Peyer's patch (tissue), 4 donors: ENCODE measurements at regions not wholly inside any gene's neighbourhood (a gene's known extent, or its start where the extent isn't known, plus 50 kb on each side); places are given as distances from the start of the nearest gene placed in this dataset.
A peak's percentile ranks its signal among the peaks of the same experiment; 100 is the strongest.

Experiments used
- DNase-seq, 3 donors: peaks; one replicate each; pipeline ENCODE4 v3.0.0-alpha.2; 2017 to 2019
- H3K27ac ChIP-seq, 4 donors: fragments of 200-600 bp; sonication (generic); one replicate each; pipeline ENCODE4 v1.5.1; 2016 to 2019
- H3K27me3 ChIP-seq, 2 donors: fragments of 200-600 bp; sonication (generic); one replicate each; pipeline ENCODE4 v1.5.1; 2019
- H3K36me3 ChIP-seq, 3 donors: fragments of 200-600 bp; sonication (generic); one replicate each; pipeline ENCODE4 v1.5.1; 2016 to 2019
- H3K4me1 ChIP-seq, 4 donors: fragments of 200-600 bp; sonication (generic); one replicate each; pipeline ENCODE4 v1.5.1; 2016 to 2019
- H3K4me3 ChIP-seq, 4 donors: fragments of 200-600 bp; sonication (generic); 1 replicate in 3 of 4; 2 replicates in 1 of 4; pipeline ENCODE4 v1.5.1; 2016 to 2019; ENCODE audit warnings: mild to moderate bottlenecking in 1 of 4
- H3K9me3 ChIP-seq, 4 donors: fragments of 200-600 bp; sonication (generic); one replicate each; pipeline ENCODE4 v1.5.1; 2016 to 2019; ENCODE audit warnings: mild to moderate bottlenecking in 1 of 4
- POLR2A ChIP-seq, 2 donors: fragments of 450-650 bp; IDR thresholded peaks; one replicate each; pipeline ENCODE4 v1.5.1; 2017; ENCODE audit warnings: antibody characterized with exemption in 2 of 2, mild to moderate bottlenecking in 2 of 2, moderate library complexity in 2 of 2
- TF ChIP-seq, protein P1 (sequence below), 6 experiments: fragments of 450-650 bp in 4 of 6; fragments of 200-600 bp in 2 of 6; sonication (generic) in 1 of 6; IDR thresholded peaks; one replicate each; pipeline ENCODE4 v1.5.1; 2017 to 2019; ENCODE audit warnings: antibody characterized with exemption in 6 of 6, mild to moderate bottlenecking in 3 of 6, moderate library complexity in 1 of 6

DNA sequence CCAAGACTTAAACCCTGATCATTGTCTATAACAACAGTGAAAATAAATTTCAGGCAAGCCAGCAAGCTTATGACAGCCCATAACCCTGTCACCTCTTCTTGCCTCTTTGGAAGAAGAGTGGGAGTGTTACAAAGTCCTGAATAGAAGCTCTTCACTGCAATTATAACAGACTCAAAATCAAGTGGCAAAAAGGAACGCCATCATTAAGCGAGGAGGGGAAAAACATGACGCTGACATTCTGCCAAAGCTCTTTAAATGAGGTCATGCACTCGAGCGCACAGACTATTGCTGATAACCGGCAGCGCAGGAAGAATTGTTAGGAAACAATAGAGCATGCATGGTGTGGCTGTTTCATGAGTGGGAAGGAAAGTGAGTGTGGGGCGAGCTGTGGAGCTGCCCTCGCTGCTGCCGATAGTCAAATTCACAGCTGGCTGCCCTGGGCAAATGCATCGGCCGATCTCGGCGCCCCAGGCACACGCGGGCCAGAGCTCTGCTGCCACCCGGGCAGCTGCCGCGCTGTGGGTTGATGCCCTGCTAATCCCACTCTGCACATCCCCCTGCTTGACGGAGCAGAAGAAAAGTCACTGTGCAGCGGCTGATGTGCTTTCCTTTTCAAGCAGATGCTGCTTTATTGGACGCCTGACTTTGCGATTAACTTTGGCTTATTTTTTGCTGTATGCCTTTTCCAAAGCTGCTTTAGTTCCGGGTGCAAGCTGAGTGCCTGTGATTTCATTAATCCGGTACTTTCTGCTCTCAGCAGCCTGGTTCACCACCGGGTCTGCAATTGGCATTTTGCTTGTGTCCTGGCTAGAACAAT is 102.4 kb upstream of the ST6GALNAC5 start:
- H3K27ac ChIP-seq: no peak overlapping the region
- H3K27me3 ChIP-seq: no peaks in the 10 kb centered on the region
- H3K9me3 ChIP-seq: no peaks in the 10 kb centered on the region
- H3K4me3 ChIP-seq: peak overlapping the region in 1 of 4 donors; percentile 16
- H3K36me3 ChIP-seq: no peaks in the 10 kb centered on the region
- no peak for DNase-seq
- no peaks in the 10 kb centered on the region for H3K4me1 ChIP-seq
- TF ChIP-seq POLR2A (IDR thresholded peaks at IDR 0.05): no peak
- TF ChIP-seq, protein P1, sequence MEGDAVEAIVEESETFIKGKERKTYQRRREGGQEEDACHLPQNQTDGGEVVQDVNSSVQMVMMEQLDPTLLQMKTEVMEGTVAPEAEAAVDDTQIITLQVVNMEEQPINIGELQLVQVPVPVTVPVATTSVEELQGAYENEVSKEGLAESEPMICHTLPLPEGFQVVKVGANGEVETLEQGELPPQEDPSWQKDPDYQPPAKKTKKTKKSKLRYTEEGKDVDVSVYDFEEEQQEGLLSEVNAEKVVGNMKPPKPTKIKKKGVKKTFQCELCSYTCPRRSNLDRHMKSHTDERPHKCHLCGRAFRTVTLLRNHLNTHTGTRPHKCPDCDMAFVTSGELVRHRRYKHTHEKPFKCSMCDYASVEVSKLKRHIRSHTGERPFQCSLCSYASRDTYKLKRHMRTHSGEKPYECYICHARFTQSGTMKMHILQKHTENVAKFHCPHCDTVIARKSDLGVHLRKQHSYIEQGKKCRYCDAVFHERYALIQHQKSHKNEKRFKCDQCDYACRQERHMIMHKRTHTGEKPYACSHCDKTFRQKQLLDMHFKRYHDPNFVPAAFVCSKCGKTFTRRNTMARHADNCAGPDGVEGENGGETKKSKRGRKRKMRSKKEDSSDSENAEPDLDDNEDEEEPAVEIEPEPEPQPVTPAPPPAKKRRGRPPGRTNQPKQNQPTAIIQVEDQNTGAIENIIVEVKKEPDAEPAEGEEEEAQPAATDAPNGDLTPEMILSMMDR (IDR thresholded peaks at IDR 0.05): no peak

DNA sequence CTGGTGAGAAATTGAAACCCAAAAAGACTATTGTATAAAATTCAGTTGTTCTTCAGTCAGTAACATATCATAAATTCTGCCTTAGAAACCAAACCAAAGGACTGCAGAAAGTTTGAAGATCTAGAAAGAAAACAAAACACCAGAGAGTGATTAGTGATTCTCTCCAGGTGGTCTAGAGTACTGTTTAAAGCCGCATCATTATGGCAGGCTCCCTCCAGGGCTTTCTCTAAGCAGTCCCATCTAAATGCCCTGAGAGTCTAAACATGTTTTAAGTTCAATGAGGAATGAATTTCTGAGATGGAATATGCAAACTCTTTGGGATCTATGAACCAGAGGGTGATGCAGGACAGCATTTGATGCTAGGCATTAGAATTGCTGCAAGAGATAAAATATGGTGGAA is 100.9 kb upstream of the ST6GALNAC5 start:
- Histone ChIP-seq H3K9me3 (no peaks in the 10 kb centered on the region), H3K27ac (no peak overlapping the region), H3K36me3 (no peaks in the 10 kb centered on the region), H3K4me3 (no peak overlapping the region), H3K4me1 (no peaks in the 10 kb centered on the region), H3K27me3 (no peaks in the 10 kb centered on the region)
- DNase-seq: no peak
- TF ChIP-seq, protein P1 (IDR thresholded peaks at IDR 0.05): no peak
- no peak for TF ChIP-seq POLR2A (IDR thresholded peaks at IDR 0.05)

DNA sequence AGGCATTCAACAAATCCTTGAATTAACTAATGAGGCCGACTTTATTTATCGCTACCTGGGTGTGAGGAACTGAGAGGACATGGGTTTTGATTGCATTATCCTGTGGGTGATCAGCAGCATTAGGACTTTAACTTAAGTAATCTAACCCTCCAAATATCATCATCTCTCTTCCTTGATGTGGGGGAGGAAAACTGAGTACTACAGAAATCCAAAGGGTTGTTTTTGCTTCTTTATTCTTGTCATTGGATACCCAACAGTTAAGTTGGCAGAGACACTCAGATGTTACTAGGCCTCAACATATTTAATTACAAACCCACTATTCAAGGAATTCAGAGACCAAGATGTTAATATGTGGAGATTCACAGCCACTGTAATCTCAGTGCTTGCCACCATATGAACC is 97.4 kb upstream of the ST6GALNAC5 start:
- H3K4me1 ChIP-seq: no peaks in the 10 kb centered on the region
- no peak for TF ChIP-seq POLR2A (IDR thresholded peaks at IDR 0.05)
- TF ChIP-seq, protein P1 (IDR thresholded peaks at IDR 0.05): no peak
- no peak overlapping the region for H3K27ac ChIP-seq
- H3K27me3 ChIP-seq: no peaks in the 10 kb centered on the region
- H3K36me3 ChIP-seq: no peaks in the 10 kb centered on the region
- DNase-seq: no peak
- H3K4me3 ChIP-seq: no peak overlapping the region
- no peaks in the 10 kb centered on the region for H3K9me3 ChIP-seq

DNA sequence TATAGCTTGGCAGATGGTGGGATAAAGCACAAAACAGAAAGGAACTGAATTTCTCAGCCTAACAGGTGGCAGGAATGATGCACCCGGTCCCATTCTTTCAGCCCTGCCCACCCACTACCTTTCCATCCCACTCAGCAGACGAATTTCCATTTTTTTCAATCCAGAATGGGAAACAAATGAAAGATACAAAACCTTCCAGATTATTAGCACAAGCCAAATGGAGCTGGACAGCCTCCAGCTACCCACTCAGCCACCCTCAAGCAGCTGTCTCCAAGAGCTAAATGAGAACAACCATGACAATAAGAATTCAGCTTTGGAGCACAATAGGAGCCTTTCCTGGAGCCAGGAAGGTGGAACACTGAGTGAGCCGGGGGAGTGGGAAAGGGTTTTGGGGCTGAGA is 96.3 kb upstream of the ST6GALNAC5 start:
- H3K27me3 ChIP-seq: no peaks in the 10 kb centered on the region
- H3K4me1 ChIP-seq: no peaks in the 10 kb centered on the region
- no peak for TF ChIP-seq POLR2A (IDR thresholded peaks at IDR 0.05)
- TF ChIP-seq, protein P1 (IDR thresholded peaks at IDR 0.05): no peak
- H3K27ac ChIP-seq: no peak overlapping the region
- H3K36me3 ChIP-seq: no peaks in the 10 kb centered on the region
- no peak overlapping the region for H3K4me3 ChIP-seq
- DNase-seq: no peak
- H3K9me3 ChIP-seq: no peaks in the 10 kb centered on the region

DNA sequence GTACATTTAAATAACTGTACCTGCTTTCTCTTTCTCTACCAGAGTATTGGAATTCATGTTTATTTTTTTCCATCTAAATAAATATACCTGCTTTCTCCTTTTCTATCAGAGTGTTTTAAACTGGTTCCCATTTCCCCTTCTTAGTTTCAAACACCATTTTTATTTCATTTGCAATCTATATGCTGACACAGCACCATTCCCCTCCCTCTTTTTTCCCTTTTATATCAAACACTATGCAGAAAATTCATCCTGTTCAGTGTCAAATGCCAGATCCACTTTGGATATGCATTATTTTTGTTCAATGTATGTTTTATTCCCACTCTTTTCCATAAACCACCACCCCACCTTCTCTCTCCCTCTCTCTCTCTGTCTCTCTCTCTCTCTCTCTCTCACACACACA is 85.8 kb upstream of the ST6GALNAC5 start:
- no peaks in the 10 kb centered on the region for H3K36me3 ChIP-seq
- no peak for DNase-seq
- no peaks in the 10 kb centered on the region for H3K4me1 ChIP-seq
- TF ChIP-seq POLR2A (IDR thresholded peaks at IDR 0.05): no peak
- TF ChIP-seq, protein P1 (IDR thresholded peaks at IDR 0.05): no peak
- H3K27ac ChIP-seq: no peak overlapping the region
- H3K27me3 ChIP-seq: no peaks in the 10 kb centered on the region
- H3K4me3 ChIP-seq: no peak overlapping the region
- no peaks in the 10 kb centered on the region for H3K9me3 ChIP-seq
